Neural progenitor cell (in vitro differentiated cells): ENCODE measurements at regions not wholly inside any gene's neighbourhood (a gene's known extent, or its start where the extent isn't known, plus 50 kb on each side); places are given as distances from the start of the nearest gene placed in this dataset.

ENCODE experiments used
- CTCF ChIP-seq: fragments of 200-600 bp; sonication (generic); IDR thresholded peaks from 2 replicates; pipeline ENCODE4 v1.5.1; 2017; ENCODE audit warnings: antibody characterized with exemption, mild to moderate bottlenecking
- EZH2 ChIP-seq: fragments of 200-600 bp; sonication (generic); IDR thresholded peaks from 2 replicates; pipeline ENCODE4 v1.6.1; 2017; ENCODE audit warnings: antibody characterized with exemption, mild to moderate bottlenecking, moderate library complexity
- EZH2phosphoT487 ChIP-seq: fragments of 200-600 bp; sonication (generic); IDR thresholded peaks from 2 replicates; pipeline ENCODE4 v1.6.1; 2017; ENCODE audit warnings: antibody characterized with exemption

GRCh38 chr21:36554411-36555157 is 74.7 kb upstream of the CLDN14 start:
- TF ChIP-seq CTCF (no peak), EZH2phosphoT487 (no peak), EZH2 (no peak)
